ENCODE measurements at regions not wholly inside any gene's neighbourhood (a gene's known extent, or its start where the extent isn't known, plus 50 kb on each side); places are given as distances from the start of the nearest gene placed in this dataset.
A peak's percentile ranks its signal among the peaks of the same experiment; 100 is the strongest.

GRCh38 chr10:107498983-107499382 is 334.5 kb upstream of the SORCS1 start:
- no peak for TF ChIP-seq CTCF (conservative IDR thresholded peaks at IDR 0.05; ENCODE audit: control insufficient read depth, insufficient read depth, low read depth, low read length)

GRCh38 chr10:107497024-107497423 is 332.5 kb upstream of the SORCS1 start:
- H3K4me3 ChIP-seq (ENCODE audit: control insufficient read depth, low read depth, low read length): no peak overlapping the region
- TF ChIP-seq CTCF (conservative IDR thresholded peaks at IDR 0.05; ENCODE audit: control insufficient read depth, insufficient read depth, low read depth, low read length): no peak
- DNase-seq (ENCODE audit: low read depth): no peak

More at GRCh38 chr10:107498983-107499382, 334.5 kb upstream of the SORCS1 start:
- no peak overlapping the region for H3K4me3 ChIP-seq (ENCODE audit: control insufficient read depth, low read depth, low read length)
- DNase-seq (ENCODE audit: low read depth): no peak

- DNase-seq (ENCODE audit: low read depth): no peak
- TF ChIP-seq CTCF (conservative IDR thresholded peaks at IDR 0.05; ENCODE audit: control insufficient read depth, insufficient read depth, low read depth, low read length): no peak
- H3K4me3 ChIP-seq (ENCODE audit: control insufficient read depth, low read depth, low read length): no peak overlapping the region
Measured at GRCh38 chr10:107496594-107496993, 332.1 kb upstream of the SORCS1 start.

GRCh38 chr10:107492389-107492788 is 327.9 kb upstream of the SORCS1 start:
- DNase-seq (ENCODE audit: low read depth): no peak
- H3K4me3 ChIP-seq (ENCODE audit: control insufficient read depth, low read depth, low read length): no peak overlapping the region
- TF ChIP-seq CTCF (conservative IDR thresholded peaks at IDR 0.05; ENCODE audit: control insufficient read depth, insufficient read depth, low read depth, low read length): no peak

GRCh38 chr10:107490389-107490788 is 325.9 kb upstream of the SORCS1 start:
- no peak overlapping the region for H3K4me3 ChIP-seq (ENCODE audit: control insufficient read depth, low read depth, low read length)
- no peak for DNase-seq (ENCODE audit: low read depth)
- no peak for TF ChIP-seq CTCF (conservative IDR thresholded peaks at IDR 0.05; ENCODE audit: control insufficient read depth, insufficient read depth, low read depth, low read length)

GRCh38 chr10:107487284-107487683 is 322.8 kb upstream of the SORCS1 start:
- no peak for TF ChIP-seq CTCF (conservative IDR thresholded peaks at IDR 0.05; ENCODE audit: control insufficient read depth, insufficient read depth, low read depth, low read length)
- no peak overlapping the region for H3K4me3 ChIP-seq (ENCODE audit: control insufficient read depth, low read depth, low read length)
- peak; percentile 44 for DNase-seq (ENCODE audit: low read depth)

- no peak for DNase-seq (ENCODE audit: low read depth)
- no peak overlapping the region for H3K4me3 ChIP-seq (ENCODE audit: control insufficient read depth, low read depth, low read length)
- TF ChIP-seq CTCF (conservative IDR thresholded peaks at IDR 0.05; ENCODE audit: control insufficient read depth, insufficient read depth, low read depth, low read length): no peak
Measured at GRCh38 chr10:107485019-107485418, 320.5 kb upstream of the SORCS1 start.

All from fibroblast of mammary gland (primary cell).